ENCODE measurements at regions not wholly inside any gene's neighbourhood (a gene's known extent, or its start where the extent isn't known, plus 50 kb on each side); places are given as distances from the start of the nearest gene placed in this dataset.

DNA sequence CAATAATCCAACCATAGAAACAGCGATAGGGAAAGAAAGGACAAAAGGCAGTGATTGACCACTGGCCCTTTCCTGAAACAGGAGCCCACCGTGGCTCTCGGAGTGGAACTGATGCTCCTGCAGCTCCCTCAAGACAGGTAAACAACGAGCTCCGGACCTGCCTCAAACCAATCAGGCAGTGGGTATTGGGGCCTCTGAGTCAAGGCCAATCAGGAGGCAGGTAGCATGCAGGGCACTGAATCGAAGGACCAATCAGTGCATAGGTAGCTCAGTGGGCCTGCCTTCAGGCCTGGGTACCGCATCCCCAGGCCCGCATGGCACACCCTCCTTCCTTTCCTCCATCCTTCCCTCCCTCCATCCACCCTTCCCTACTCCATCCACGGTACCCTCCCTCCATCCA, 425.1 kb upstream of the MGMT start:
- TF ChIP-seq, protein P1, sequence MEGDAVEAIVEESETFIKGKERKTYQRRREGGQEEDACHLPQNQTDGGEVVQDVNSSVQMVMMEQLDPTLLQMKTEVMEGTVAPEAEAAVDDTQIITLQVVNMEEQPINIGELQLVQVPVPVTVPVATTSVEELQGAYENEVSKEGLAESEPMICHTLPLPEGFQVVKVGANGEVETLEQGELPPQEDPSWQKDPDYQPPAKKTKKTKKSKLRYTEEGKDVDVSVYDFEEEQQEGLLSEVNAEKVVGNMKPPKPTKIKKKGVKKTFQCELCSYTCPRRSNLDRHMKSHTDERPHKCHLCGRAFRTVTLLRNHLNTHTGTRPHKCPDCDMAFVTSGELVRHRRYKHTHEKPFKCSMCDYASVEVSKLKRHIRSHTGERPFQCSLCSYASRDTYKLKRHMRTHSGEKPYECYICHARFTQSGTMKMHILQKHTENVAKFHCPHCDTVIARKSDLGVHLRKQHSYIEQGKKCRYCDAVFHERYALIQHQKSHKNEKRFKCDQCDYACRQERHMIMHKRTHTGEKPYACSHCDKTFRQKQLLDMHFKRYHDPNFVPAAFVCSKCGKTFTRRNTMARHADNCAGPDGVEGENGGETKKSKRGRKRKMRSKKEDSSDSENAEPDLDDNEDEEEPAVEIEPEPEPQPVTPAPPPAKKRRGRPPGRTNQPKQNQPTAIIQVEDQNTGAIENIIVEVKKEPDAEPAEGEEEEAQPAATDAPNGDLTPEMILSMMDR (IDR thresholded peaks at IDR 0.05): no peak
- TF ChIP-seq POLR2AphosphoS5 (IDR thresholded peaks at IDR 0.05) (no peak), EP300 (IDR thresholded peaks at IDR 0.05) (no peak), POLR2A (IDR thresholded peaks at IDR 0.05) (no peak)

Measured in sigmoid colon (tissue), 4 donors.